NCI-H2227 (cell line): ENCODE measurements at regions not wholly inside any gene's neighbourhood (a gene's known extent, or its start where the extent isn't known, plus 50 kb on each side); places are given as distances from the start of the nearest gene placed in this dataset.

Experiments used
- DNase-seq: peaks from one replicate; lab custom pipeline; 2025; ENCODE audit not compliant: unreplicated experiment; lab: John Stamatoyannopoulos, UW

DNA sequence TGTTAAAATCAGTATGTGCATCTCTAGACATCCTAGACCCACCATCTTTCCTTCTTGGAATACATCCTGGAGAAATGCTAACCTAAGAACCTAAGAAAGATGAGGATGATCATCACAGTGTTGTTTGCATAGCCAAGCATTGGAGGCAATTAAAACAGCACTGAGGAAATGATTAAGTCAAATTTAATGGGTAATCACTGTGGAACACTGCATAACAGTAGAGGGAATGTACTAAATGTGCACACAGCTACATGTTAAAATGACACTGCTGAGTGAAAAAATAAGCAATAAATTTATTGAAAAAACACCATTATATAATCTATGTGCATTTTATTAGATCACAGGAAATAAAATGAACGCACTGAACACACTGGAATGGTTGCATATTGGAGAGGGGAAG lies 987.1 kb upstream of the SEL1L start:
- DNase-seq: no peak

DNA sequence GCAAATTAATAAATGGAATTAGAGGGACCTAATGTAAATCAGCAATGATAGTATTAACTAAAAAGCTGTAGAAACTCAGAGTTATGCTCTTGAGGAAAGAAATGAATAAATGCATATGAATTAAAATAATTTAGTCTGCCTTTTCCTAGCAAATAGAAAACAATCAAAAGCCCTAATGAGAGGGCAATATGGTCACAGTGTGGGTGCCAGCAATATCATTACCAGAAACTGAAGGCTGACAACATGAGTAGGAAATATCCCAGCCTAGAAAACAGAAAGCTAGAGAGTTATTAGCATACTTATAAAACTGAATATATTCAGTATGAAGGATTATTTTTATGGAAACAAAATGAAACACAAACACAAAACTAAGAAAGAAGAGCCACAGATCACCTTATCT lies 987.5 kb upstream of the SEL1L start:
- DNase-seq: no peak

DNA sequence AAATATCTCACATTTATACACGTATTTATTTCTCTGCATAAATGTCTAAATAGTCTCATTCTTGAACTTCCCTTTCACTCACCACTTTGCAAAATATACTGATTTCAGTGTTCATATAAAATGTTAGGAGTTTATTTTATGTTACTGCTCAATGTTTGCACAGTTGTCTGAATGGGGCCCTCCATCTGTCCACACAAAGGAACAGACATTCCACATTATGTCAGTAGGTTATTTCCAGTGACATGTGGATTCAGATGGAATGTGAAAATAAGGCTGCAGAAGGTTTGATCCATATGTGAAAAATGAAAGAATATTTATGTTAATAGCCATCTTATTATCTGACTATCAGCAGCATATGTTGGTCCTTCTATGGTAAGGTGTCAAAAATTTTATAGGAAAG lies 994.4 kb upstream of the SEL1L start:
- no peak for DNase-seq

DNA sequence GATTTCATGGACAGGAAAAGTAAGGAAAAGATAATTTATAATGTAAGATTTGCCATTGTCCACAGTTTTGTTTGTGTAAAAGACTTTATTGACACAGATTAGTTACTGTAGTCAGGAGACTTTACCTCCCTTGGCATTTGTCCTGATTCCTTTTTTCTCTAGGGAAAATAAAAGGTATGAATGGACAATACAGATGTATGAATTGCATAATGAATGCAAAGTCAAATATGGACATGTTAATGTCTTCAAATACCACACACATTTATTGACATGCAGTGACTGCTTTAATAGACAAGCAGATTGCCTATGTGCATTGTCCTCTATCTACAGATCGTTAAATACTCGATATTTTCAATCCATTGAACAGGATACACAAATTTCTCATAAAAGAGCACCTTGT lies 999.7 kb upstream of the SEL1L start:
- DNase-seq: no peak

DNA sequence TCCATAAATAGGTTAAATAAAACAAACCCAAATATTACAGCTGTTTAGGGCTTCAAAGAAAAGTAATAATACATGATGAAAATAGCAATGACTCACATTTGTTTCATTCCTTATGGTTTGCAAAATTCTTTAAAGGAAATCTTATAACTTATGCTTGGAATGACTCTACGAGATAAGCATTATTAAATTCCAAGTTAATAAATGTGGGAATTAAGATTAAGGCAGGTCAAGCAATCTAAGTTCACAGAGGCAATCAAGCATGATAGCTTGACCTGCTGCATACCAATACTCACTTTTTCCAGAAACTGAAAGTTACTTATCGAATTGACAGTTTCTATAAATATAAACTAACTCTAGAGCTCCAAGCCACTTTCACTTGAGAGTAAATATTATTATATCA lies 1002.9 kb upstream of the SEL1L start:
- DNase-seq: no peak

DNA sequence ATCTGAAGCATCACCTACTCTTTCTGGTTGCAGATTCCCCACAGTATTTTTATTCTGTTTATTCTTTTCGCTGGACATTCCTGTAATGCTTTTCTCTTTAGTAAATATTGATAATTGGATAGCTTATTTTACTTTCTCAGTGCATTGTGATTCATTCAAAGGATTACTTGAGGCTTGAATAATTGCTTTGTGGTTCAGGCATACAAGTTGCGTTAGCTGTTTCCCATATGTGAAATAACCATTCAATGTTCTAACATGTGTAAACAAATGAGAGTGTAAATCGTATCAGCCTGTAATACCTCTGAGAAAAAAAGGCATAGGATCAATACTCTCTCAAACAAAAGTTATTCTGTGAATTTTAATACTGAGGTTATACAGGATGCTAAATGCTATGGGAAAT lies 1004.2 kb upstream of the SEL1L start:
- DNase-seq: no peak

DNA sequence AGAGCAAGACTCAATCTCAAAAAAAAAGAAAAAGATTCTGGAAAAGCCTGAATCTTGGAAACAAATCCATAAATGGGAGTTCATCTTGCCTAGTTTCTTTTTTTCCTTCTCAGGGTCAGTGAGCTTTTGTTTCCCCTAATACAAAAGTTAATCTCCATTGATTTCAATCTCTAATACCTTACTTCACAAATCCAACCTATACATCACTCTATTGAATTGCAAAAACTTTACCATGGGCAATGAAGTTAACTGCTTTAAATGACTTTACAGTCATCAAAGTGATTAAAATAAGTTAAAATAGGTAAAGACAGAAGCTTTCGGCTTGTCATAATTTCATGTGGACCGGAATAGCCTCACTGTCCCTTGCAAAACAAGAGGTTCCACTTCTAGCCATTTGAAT lies 1012.7 kb upstream of the SEL1L start:
- DNase-seq: no peak

DNA sequence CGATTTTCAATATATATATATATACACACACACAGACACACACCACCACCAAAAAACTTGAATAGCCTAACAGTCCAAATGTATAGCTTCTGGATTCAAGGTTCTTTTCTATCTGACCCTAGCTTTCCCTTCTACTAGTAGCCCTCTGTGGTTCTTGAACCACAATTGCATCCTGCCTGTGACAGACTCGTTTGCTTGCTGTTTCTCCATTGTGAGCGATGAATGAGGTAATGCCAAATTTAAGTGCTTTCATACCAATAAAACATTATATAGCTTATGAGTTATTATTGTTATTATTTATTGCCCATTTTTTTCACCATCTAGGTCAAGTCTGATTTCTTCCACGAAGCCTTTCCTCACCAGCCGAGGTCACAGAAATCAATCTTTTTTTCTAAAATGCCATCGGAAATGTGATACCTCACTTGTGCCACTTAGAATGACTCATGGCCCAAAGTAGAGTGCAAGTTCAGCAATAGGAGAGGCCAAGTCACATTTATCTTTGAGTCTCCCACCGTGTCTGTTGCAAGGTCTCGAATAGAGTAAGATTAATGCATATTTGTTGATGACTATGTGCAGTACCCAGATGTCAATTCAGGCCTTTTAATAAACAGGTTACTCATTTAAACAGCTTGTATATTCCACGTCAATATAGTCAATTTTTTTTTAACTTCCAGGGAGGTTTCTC lies 1015.8 kb upstream of the SEL1L start:
- no peak for DNase-seq

DNA sequence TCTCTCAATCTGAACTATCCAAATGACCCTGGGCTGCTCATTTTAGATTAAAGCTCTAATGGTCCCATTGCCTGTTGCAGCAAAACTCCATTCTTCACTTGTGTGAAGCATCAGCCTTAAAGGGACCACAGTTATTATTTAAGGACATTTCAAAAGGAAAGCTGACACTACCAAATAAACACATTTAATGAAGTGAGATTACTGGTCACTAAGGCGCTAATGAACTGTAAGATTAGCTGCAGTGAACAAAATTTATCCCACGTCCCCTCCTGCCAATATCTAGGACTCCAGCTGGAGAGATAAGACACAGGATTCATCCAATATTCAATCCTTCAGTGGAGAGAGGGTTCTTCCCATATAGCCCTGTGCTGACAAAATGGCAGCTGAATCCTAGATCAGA lies 1029.2 kb upstream of the SEL1L start:
- DNase-seq: no peak

DNA sequence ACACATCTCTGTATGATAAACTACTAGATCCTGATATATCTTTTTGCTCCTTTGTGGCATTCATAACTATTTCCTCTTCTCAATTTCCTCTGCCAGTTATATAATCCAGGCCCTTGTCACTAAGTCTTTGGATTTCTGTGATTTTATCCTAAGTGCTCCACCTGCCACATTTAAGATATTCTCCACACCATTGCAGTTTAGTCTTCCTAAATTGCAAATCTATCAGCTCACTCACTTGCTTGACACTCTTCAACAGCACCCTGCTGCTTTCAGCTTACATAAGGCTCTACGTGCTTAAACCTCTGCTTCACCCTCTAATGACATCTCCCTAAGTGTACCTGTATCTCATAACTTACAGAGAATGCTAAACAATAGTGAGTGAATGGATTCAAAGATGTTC lies 1032.2 kb upstream of the SEL1L start:
- no peak for DNase-seq

DNA sequence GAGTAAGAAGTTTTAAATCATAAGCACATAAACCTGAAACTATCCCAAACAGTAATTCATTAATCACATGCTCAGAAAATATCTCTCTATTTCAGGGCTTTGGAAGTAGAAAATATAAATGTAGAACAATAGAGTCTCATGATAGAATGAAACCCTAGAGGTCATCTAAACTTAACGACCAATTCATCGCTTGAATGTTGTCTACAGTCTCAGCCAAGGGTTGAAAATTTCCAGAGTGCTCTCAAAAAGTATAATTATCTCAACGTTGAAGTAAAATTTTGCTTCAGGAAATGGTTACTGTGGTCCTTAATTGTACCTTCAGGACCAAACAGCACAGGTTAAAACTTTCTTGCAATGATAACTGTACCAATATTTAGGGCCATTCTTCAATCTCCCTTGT lies 1053.6 kb upstream of the SEL1L start:
- no peak for DNase-seq

DNA sequence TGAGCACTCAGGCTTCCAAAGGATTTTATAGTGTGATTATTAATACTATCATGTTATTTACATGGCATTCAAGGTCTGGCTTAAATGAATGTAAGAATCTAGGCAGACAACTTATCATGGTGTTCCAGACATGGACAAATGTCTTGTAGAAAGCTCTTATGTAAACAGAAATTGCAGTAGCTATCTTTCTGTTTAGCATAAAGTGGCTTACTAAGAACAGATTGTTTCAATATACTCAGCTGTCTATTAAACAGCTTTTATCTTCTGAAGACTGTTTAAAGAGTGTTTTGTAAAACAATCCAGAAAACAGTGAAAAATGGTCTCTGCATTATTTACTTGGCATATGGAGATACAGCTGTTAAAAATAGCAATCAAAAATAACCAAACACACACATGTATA lies 1061.8 kb upstream of the SEL1L start:
- no peak for DNase-seq

DNA sequence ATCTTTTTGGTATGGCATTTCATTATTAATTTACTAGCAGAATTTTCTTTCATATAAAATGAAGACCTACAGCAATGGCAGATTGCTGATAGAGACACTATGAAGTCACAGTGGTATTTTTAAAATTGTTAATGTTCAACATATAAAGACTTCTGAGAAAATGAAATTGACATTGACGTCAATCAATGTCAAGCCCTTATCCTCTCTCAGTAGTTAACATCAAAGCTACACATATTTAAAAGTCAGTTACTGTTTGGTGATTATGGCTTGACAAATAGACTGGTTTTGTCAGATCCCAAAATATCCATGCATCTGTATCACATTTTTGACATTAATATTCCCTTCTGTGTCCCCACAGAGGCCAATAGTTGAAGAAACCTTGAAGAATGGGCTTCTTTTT lies 1069.1 kb upstream of the SEL1L start:
- DNase-seq: no peak

DNA sequence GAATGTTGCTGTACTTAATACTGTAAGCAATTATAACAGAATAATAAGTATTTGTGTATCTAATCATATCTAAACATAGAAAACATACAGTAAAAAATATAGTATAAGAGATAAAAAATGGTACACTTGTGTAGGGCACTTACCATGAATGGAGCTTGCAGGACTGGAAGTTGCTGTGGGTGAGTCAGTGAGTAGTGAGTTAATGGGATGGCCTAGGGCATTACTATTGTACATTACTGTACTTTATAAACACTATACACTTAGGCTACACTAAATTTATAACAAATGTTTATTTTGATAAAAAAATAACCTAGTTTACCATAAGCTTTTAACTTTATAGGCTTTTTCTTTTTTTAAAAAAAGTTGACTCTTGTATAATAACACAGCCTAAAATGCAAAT lies 1071.2 kb upstream of the SEL1L start:
- no peak for DNase-seq

DNA sequence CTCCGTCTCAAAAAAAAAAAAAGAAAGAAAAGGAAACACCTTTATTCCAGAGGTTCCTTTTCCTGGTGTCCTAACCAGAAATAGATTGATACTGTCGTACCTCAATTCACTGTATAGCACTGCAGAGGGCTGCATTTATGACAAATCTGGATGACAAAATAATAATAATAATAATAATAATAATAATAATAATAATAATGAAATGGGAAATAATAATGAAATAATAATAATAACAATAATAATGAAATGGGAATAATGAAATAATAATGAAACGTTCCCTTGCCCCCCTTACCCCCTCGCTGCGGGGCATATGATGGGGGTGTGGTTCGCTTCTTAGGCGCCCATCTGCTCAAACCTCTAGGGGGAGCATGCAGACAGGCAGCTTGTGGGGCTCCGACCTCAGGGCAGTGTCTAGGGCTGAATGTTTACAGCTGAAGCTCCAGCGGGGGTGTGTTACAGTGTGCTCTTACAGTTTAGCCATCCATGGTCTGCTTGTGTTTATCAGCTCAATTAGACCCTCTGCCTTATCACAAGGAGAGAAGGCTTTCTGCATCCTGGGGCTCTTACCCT lies 1088.3 kb upstream of the SEL1L start:
- no peak for DNase-seq

DNA sequence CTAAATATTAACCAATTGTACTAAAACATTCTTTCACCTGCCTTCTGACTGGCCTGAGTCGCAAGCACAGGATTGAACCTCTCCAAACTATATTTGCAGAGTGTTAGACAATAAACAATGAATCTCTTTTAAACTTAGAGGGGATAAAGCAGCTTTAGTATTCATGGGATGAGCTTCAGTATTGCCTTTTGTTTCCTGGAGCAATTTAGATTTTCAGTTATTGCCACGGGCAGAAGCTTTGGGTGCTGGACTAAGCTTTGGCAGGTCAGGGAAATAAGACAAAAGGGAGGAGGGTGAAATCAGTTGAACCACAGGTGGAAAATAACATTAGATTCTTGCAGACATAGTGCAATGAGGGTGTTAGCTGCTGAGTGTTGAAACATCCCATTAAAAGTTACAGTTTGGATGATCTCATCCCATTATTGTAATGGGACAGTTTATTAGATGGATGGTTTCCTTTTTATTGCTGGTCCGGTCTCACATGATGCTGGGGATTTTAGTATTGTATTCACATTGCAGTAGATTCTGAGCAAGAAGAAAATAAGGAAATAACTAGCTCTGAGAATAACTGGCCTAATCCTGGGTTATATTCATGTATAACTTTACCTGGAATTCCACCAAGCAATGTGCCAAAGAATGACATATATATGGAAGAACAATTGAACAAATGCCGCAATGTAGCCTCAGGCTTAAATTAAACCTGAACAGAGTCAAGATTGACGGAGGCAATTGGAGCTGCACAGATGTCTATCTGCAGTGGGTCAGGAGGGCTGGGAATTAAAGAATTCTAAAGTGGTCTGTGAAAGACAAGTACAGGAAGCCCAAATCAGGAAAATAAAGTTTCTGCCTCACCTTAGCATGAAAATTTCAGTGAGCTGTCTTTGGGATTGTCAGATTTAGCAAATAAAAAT lies 1092.8 kb upstream of the SEL1L start:
- no peak for DNase-seq

DNA sequence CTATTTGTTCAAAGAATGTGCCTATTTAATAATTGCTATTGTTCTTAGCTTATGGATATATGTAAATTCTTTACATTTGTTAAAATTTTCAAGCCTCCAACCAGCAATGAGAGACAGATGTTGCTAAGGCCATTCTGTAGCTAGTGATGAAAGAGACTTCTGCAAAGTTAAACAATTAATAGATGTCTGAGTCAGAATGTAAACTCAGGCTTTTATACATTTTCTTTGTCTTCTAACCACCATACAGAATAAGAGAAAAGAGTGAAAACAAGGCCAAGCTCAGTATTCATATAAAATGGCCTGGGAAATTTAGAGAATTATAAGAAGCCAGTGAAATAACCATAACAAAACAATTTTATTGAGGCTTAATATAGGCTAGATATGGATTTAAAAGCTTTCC lies 1102.3 kb upstream of the SEL1L start:
- no peak for DNase-seq

DNA sequence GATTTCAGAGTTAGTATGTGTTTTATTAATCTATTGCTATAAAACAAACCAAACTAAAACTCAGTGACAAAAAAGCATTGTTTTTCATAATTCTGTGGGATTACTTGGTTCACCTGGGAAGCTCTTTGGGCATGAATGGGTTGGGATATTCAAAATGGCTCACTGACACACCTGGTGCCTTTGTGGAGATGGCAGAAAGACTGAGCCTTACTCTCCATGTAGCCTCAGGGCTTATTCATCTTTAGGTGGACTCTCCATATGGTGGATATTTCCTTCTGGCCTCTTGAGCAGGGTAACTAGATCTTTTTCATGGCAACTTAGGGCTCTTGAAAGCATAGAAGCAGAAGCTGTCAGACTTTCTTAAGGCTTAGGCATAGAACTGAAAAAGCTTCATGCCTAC lies 1102.8 kb upstream of the SEL1L start:
- DNase-seq: no peak

DNA sequence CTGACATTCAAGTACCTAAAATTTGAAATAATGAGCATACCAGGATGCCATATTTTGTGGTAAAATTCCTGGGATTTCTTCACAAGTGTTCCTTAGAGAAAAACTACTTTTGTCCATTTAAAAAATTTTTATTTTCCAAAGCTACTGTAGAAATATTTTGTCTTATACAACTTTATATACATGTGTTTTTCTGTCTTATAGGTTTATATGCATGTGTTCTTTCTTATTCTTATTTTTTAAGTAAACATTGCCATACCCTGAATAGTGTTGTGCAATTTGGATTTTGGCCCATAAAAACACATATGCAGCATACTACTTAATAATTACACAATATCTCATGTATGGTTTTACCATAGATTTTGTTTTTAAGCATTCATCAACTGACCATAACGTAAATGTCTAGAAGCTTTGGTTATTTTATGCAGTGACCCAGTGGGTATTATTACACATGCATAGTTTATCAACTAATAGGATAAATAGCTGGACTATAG lies 1107.4 kb upstream of the SEL1L start:
- DNase-seq: no peak

DNA sequence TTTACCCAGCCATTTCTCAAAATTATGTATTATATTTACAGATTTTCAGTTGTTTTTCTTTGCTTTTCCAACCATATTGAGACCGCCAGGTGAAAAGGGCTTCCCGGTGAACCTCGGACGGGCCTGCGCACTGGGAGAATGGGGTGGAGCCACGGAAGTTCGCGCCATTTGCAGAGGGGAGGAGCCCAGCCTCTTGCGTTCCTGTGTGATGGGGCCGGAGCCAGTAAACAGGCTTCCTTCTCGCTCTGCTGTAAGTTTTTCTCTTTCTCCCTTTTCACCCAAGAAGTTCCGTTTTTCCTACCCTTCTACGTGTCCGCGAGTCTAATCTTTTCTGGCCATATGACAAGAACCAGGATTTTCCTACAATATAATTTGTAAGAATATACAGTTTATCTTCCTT lies 1108.8 kb upstream of the SEL1L start:
- peak; percentile 75 for DNase-seq

DNA sequence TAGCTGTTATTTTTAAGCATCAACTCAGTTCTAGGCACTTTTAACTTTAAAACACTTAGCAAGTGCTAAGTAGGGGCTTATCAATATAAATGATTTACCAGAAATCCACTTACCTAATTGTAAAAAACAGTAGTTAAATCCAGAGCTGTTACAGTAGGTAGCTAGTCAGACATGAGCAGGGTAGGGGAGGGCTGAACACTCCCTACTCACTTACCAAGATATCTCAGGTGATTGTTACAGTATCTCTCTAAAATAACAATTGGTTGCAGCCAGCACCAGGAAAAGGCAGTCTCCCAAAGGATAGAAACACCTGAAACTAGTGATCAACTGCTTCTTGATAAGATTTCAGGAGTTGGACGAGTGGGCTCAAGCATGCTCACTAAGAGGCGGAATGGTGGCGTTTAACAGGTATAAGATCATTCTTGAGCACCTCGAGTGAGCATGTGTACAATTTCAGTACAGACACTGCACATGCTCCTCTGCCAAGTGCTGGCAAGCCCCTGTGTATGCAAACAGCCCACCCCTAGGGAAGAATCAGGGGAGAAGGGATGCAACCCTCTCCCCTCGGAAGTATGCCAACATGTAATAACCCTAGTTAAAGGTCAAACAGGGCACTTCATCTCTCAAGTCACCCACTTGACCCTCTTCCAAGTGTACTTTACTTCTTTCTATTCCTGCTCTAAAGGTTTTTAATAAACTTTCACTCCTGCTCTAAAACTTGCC lies 1113.6 kb upstream of the SEL1L start:
- DNase-seq: no peak
